ENCODE measurements at regions not wholly inside any gene's neighbourhood (a gene's known extent, or its start where the extent isn't known, plus 50 kb on each side); places are given as distances from the start of the nearest gene placed in this dataset.
A peak's percentile ranks its signal among the peaks of the same experiment; 100 is the strongest.

DNA sequence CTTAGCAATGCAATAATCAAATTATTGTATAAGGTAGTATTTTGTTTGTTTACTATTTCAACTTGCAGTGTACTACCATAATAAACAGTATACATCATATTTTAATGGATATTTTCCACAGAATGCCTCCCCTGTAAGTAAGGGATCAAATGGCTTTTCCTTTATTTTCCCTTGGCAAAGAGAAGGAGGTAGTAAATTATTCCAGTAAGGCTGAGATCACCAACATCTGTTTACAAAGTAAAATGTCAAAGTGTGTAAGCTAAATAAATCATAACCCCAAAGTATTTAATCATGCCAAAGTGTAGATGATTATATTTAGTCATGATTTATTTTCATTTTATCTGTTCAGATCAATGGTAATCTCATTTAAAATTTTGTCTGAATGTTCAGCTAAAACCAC, 537.6 kb downstream of the PRDM9 start:
- in situ Hi-C loops (cut with MboI): no loop called here
- ATAC-seq (no peak), FAIRE-seq (no peak), DNase-seq (ENCODE audit: extremely low read depth in 1 of 4, low spot score in 3 of 4) (no peak)
- no peak overlapping the region for H2AFZ ChIP-seq (ENCODE audit: low read depth, low read length)
- no peaks in the 10 kb centered on the region for H3K4me1 ChIP-seq (replicated peaks in 1 of 2; ENCODE audit: control insufficient read depth in 2 of 2, insufficient read depth in 2 of 2, low read length in 2 of 2)
- no peak overlapping the region for H3K4me2 ChIP-seq (ENCODE audit: insufficient read depth, low read length)
- H3K27me3 ChIP-seq (ENCODE audit: control insufficient read depth in 2 of 2, insufficient read depth in 2 of 2, low read length in 2 of 2): no peaks in the 10 kb centered on the region
- no peaks in the 10 kb centered on the region for H4K20me1 ChIP-seq (replicated peaks; ENCODE audit: control insufficient read depth, insufficient read depth, low read length)
- CTCF ChIA-PET (ENCODE audit: low intra/inter-chr PET ratio): no interaction called here
- H3K4me3 ChIP-seq: no peak overlapping the region
- TF ChIP-seq ETS2 (tag; IDR thresholded peaks at IDR 0.05; ENCODE audit: borderline replicate concordance, poor library complexity, severe bottlenecking) (no peak), HDAC3 (IDR thresholded peaks at IDR 0.05; ENCODE audit: borderline replicate concordance, partially characterized antibody) (no peak), ZKSCAN3 (CRISPR knock-in tag; IDR thresholded peaks at IDR 0.05) (no peak)
- BruUV-seq (replicated peaks): no TSS peak
- H3K79me2 ChIP-seq (ENCODE audit: control insufficient read depth, insufficient read depth, low read length): no peaks in the 10 kb centered on the region
- H3K36me3 ChIP-seq (ENCODE audit: control insufficient read depth, insufficient read depth, low read length): no peaks in the 10 kb centered on the region
- H3K9me3 ChIP-seq (replicated peaks; ENCODE audit: control insufficient read depth, insufficient read depth, low read depth, low read length): no peaks in the 10 kb centered on the region; the same call in 1 of the 2 replicates
- H3K9ac ChIP-seq (ENCODE audit: insufficient read depth in 1 of 2, low read depth in 2 of 2, low read length in 2 of 2): no peak overlapping the region
- no peak overlapping the region for H3K27ac ChIP-seq (ENCODE audit: extremely low read depth, low read depth, low read length)
- no peaks in the 10 kb centered on the region for H3K9me1 ChIP-seq (ENCODE audit: control insufficient read depth, insufficient read depth, low read length)
- POLR2A ChIA-PET: no interaction called here
- intact Hi-C loops (cut with micrococcal nuclease): no loop called here

DNA sequence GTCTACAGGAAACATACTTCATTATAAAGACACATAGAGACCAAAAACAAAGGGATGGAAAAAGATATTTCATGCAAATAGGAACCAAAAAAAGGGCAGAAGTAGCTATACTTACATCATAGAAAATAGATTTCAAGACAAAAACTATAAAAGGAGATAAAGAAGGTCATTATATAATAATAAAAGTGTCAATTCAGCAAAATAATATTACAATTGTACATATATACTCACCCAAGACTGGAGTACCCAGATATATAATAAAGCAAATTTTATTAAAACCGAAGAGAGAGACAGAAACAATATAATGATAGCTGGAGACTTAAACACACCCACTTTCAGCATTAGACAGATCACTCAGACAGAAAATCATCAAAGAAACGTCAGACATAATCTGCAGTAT, 546.3 kb downstream of the PRDM9 start:
- no peak overlapping the region for H2AFZ ChIP-seq (ENCODE audit: low read depth, low read length)
- no peak overlapping the region for H3K4me2 ChIP-seq (ENCODE audit: insufficient read depth, low read length)
- DNase-seq (ENCODE audit: extremely low read depth in 1 of 4, low spot score in 3 of 4) (no peak), FAIRE-seq (no peak), ATAC-seq (no peak)
- CTCF ChIA-PET (ENCODE audit: low intra/inter-chr PET ratio): no interaction called here
- H3K9me1 ChIP-seq (ENCODE audit: control insufficient read depth, insufficient read depth, low read length): no peaks in the 10 kb centered on the region
- no TSS peak for BruUV-seq (replicated peaks)
- POLR2A ChIA-PET: no interaction called here
- no peaks in the 10 kb centered on the region for H3K79me2 ChIP-seq (ENCODE audit: control insufficient read depth, insufficient read depth, low read length)
- no peak overlapping the region for H3K9ac ChIP-seq (ENCODE audit: insufficient read depth in 1 of 2, low read depth in 2 of 2, low read length in 2 of 2)
- H3K27me3 ChIP-seq (ENCODE audit: control insufficient read depth in 2 of 2, insufficient read depth in 2 of 2, low read length in 2 of 2): no peaks in the 10 kb centered on the region
- 0% methylated on average over 2 of the region's 2 CpGs for WGBS (ENCODE audit: insufficient coverage, low coverage, missing lambda C conversion rate)
- peak; percentile 77 for TF ChIP-seq C11orf30 (IDR thresholded peaks at IDR 0.05; ENCODE audit: low read depth)
- peak; percentile 81; the same call in 1 of the 2 replicates for TF ChIP-seq MAFK (IDR thresholded peaks at IDR 0.05; ENCODE audit: low read length)
- TF ChIP-seq MAFF (IDR thresholded peaks at IDR 0.05; ENCODE audit: low read length): peak; percentile 70
- TF ChIP-seq MAFG (tag; conservative IDR thresholded peaks at IDR 0.05): peak; percentile 81
- no peak for TF ChIP-seq NR3C1 (CRISPR knock-in tag; IDR thresholded peaks at IDR 0.05)
- TF ChIP-seq, protein P1, sequence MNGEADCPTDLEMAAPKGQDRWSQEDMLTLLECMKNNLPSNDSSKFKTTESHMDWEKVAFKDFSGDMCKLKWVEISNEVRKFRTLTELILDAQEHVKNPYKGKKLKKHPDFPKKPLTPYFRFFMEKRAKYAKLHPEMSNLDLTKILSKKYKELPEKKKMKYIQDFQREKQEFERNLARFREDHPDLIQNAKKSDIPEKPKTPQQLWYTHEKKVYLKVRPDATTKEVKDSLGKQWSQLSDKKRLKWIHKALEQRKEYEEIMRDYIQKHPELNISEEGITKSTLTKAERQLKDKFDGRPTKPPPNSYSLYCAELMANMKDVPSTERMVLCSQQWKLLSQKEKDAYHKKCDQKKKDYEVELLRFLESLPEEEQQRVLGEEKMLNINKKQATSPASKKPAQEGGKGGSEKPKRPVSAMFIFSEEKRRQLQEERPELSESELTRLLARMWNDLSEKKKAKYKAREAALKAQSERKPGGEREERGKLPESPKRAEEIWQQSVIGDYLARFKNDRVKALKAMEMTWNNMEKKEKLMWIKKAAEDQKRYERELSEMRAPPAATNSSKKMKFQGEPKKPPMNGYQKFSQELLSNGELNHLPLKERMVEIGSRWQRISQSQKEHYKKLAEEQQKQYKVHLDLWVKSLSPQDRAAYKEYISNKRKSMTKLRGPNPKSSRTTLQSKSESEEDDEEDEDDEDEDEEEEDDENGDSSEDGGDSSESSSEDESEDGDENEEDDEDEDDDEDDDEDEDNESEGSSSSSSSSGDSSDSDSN (IDR thresholded peaks at IDR 0.05; ENCODE audit: borderline replicate concordance in 1 of 2, low read depth in 2 of 2, low read length in 2 of 2): no peak
- TF ChIP-seq ZNF316 (IDR thresholded peaks at IDR 0.05): peak; percentile 91
- H3K27ac ChIP-seq (ENCODE audit: extremely low read depth, low read depth, low read length): no peak overlapping the region
- H4K20me1 ChIP-seq (replicated peaks; ENCODE audit: control insufficient read depth, insufficient read depth, low read length): no peaks in the 10 kb centered on the region
- no peaks in the 10 kb centered on the region for H3K4me1 ChIP-seq (replicated peaks in 1 of 2; ENCODE audit: control insufficient read depth in 2 of 2, insufficient read depth in 2 of 2, low read length in 2 of 2)
- H3K9me3 ChIP-seq (replicated peaks; ENCODE audit: control insufficient read depth, insufficient read depth, low read depth, low read length): peaks cover 5% of the 10 kb centered on the region; the same call in 1 of the 2 replicates
- intact Hi-C loops (cut with micrococcal nuclease): no loop called here
- in situ Hi-C loops (cut with MboI): no loop called here
- H3K4me3 ChIP-seq: no peak overlapping the region
- no peaks in the 10 kb centered on the region for H3K36me3 ChIP-seq (ENCODE audit: control insufficient read depth, insufficient read depth, low read length)
